Panc1 (cell line): ENCODE measurements at regions not wholly inside any gene's neighbourhood (a gene's known extent, or its start where the extent isn't known, plus 50 kb on each side); places are given as distances from the start of the nearest gene placed in this dataset.

Source experiments
- ATAC-seq: fragments of 200-7000 bp; cut with Tn5 transposase; 2 replicates; pipeline ENCODE4 v1.9.1; 2020; ENCODE audit warnings: mild to moderate bottlenecking, moderate library complexity
- BruUV-seq: library from RNA; stranded (reverse); fragments of 400-500 nt; replicated peaks from 2 replicates; lab custom pipeline; 2021; lab: Mats Ljungman, UMichigan
- CTCF ChIA-PET: fragments of 300-600 bp; sonication (Branson Sonifier 250); formaldehyde crosslinking; loops from one replicate; lab custom pipeline; 2022; ENCODE audit warnings: antibody characterized with exemption; lab: Charles Lee
- POLR2A ChIA-PET: fragments of 300-600 bp; sonication (Branson Sonifier 250); formaldehyde crosslinking; loops from one replicate; lab custom pipeline; 2022; ENCODE audit warnings: antibody characterized with exemption; lab: Charles Lee
- DNase-seq: peaks from one replicate; pipeline ENCODE4 v3.0.0-alpha.2; 2010; ENCODE audit warnings: low read depth, low spot score
- H3K27ac ChIP-seq: 2 replicates; pipeline ENCODE4 v1.5.1; 2011; ENCODE audit warnings: mild to moderate bottlenecking, low read length, inconsistent platforms
- H3K27me3 ChIP-seq: fragments of 200-500 bp; sonication (Bioruptor generic); 2 replicates; pipeline ENCODE4 v1.6.0; 2014; ENCODE audit warnings: low read length, inconsistent platforms; ENCODE audit not compliant: control insufficient read depth, insufficient read depth
- H3K36me3 ChIP-seq: fragments of 200-500 bp; sonication (Bioruptor generic); 2 replicates; pipeline ENCODE4 v1.5.1; 2014; ENCODE audit warnings: inconsistent platforms, mild to moderate bottlenecking, low read length, moderate library complexity; ENCODE audit not compliant: control insufficient read depth, insufficient read depth
- H3K4me1 ChIP-seq: 2 replicates; pipeline ENCODE4 v1.5.1; 2011; ENCODE audit warnings: inconsistent platforms, mild to moderate bottlenecking, low read length, moderate library complexity; ENCODE audit not compliant: control insufficient read depth, insufficient read depth
- H3K4me3 ChIP-seq, 2 experiments: 2 replicates each; pipeline ENCODE4 v1.5.1; 2011 to 2012; ENCODE audit warnings: low read depth in 2 of 2, low read length in 2 of 2, mild to moderate bottlenecking in 2 of 2, inconsistent platforms in 1 of 2, moderate library complexity in 1 of 2
- H3K9me3 ChIP-seq: fragments of 200-500 bp; sonication (Bioruptor generic); 2 replicates; pipeline ENCODE4 v1.5.1; 2014; ENCODE audit warnings: low read depth, mild to moderate bottlenecking, inconsistent platforms, low read length, moderate library complexity; ENCODE audit not compliant: control insufficient read depth, insufficient read depth
- POLR2AphosphoS5 ChIP-seq: IDR thresholded peaks from 2 replicates; pipeline ENCODE4 v1.6.1; 2012; ENCODE audit warnings: mild to moderate bottlenecking, low read depth, low read length, moderate library complexity
- REST ChIP-seq, 2 experiments: IDR thresholded peaks; 2 replicates each; pipeline ENCODE4 v1.6.1; 2011 to 2012; ENCODE audit warnings: low read depth in 2 of 2, control low read depth in 1 of 2, low read length in 1 of 2, mild to moderate bottlenecking in 1 of 2, moderate library complexity in 1 of 2; ENCODE audit not compliant: insufficient read depth in 1 of 2
- SIN3A ChIP-seq: IDR thresholded peaks from 2 replicates; pipeline ENCODE4 v1.6.1; 2012; ENCODE audit warnings: low read depth, mild to moderate bottlenecking, low read length, moderate library complexity, borderline replicate concordance; ENCODE audit not compliant: insufficient read depth
- TCF7L2 ChIP-seq: IDR thresholded peaks from 2 replicates; pipeline ENCODE4 v1.6.1; 2011; ENCODE audit warnings: mild to moderate bottlenecking, low read depth, low read length, inconsistent platforms
- in situ Hi-C: cut with HindIII; loops from 2 replicates; pipeline ENCODE4 v1.10.0; 2016; ENCODE audit warnings: low sequenced_read_pairs, low pct_unique_long_range_greater_than_20kb
- intact Hi-C: fragments of 100-400 bp; cut with micrococcal nuclease; formaldehyde crosslinking; loops from one replicate; pipeline ENCODE4 v1.10.0; 2022; ENCODE audit not compliant: unreplicated experiment
- TF ChIP-seq, protein P1 (sequence below): fragments of 450-650 bp; IDR thresholded peaks from 2 replicates; pipeline ENCODE4 v1.5.1; 2017; ENCODE audit warnings: mild to moderate bottlenecking

DNA sequence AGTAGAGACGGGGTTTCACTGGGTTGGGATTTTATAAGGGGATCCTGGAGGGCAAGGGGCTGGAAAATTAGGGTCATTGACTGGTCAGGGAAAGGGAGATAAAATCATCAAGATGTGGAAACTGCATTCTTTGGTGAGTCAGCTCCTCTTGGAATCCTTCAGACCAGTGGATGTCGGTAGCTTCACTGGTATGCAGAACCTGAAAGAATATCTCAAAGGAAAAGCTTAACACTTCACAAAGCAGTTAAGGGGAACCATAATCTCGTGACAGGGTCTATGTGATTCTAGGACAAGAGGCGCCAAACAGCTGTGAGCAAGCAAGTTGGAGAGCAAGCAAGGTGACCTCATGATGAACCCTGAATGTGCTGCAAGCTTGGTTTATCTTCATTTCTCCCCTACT, 634.7 kb upstream of the AUTS2 start:
- intact Hi-C loops (no loop called here), in situ Hi-C loops (no loop called here)
- H3K4me1 ChIP-seq, result no peaks in the 10 kb centered on the region
- no peak overlapping the region for H3K4me3 ChIP-seq
- ChIA-PET CTCF (no interaction called here), POLR2A (no interaction called here)
- H3K27ac ChIP-seq, result no peak overlapping the region
- ATAC-seq (no peak), DNase-seq (no peak)
- BruUV-seq, result no TSS peak
- TF ChIP-seq SIN3A, result no peak
- TF ChIP-seq POLR2AphosphoS5, result no peak
- TF ChIP-seq REST (IDR thresholded peaks at IDR 0.05; ENCODE audit: insufficient read depth in 1 of 2, low read depth in 2 of 2, low read length in 1 of 2), result no peak
- TF ChIP-seq, protein P1, sequence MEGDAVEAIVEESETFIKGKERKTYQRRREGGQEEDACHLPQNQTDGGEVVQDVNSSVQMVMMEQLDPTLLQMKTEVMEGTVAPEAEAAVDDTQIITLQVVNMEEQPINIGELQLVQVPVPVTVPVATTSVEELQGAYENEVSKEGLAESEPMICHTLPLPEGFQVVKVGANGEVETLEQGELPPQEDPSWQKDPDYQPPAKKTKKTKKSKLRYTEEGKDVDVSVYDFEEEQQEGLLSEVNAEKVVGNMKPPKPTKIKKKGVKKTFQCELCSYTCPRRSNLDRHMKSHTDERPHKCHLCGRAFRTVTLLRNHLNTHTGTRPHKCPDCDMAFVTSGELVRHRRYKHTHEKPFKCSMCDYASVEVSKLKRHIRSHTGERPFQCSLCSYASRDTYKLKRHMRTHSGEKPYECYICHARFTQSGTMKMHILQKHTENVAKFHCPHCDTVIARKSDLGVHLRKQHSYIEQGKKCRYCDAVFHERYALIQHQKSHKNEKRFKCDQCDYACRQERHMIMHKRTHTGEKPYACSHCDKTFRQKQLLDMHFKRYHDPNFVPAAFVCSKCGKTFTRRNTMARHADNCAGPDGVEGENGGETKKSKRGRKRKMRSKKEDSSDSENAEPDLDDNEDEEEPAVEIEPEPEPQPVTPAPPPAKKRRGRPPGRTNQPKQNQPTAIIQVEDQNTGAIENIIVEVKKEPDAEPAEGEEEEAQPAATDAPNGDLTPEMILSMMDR, result no peak
- no peak for TF ChIP-seq TCF7L2
- no peaks in the 10 kb centered on the region for H3K36me3 ChIP-seq
- no peaks in the 10 kb centered on the region for H3K27me3 ChIP-seq
- H3K9me3 ChIP-seq, result no peaks in the 10 kb centered on the region

- BruUV-seq, result no TSS peak
- Histone ChIP-seq H3K4me3 (no peak overlapping the region), H3K9me3 (no peaks in the 10 kb centered on the region), H3K27me3 (no peaks in the 10 kb centered on the region), H3K4me1 (no peaks in the 10 kb centered on the region), H3K27ac (no peak overlapping the region), H3K36me3 (no peaks in the 10 kb centered on the region)
- CTCF ChIA-PET, result no interaction called here
- TF ChIP-seq REST (IDR thresholded peaks at IDR 0.05; ENCODE audit: insufficient read depth in 1 of 2, low read depth in 2 of 2, low read length in 1 of 2), result no peak
- no peak for TF ChIP-seq POLR2AphosphoS5
- no peak for TF ChIP-seq SIN3A
- TF ChIP-seq, protein P1, result no peak
- TF ChIP-seq TCF7L2, result no peak
- ATAC-seq (no peak), DNase-seq (no peak)
- intact Hi-C loops (no loop called here), in situ Hi-C loops (no loop called here)
- POLR2A ChIA-PET, result no interaction called here
Measured at GRCh38 chr7:68964060-68964459, 634.2 kb upstream of the AUTS2 start.
